H4 (cell line): ENCODE measurements at regions not wholly inside any gene's neighbourhood (a gene's known extent, or its start where the extent isn't known, plus 50 kb on each side); places are given as distances from the start of the nearest gene placed in this dataset.

ENCODE experiments used
- DNase-seq: peaks from one replicate; pipeline ENCODE4 v3.0.0-alpha.2; 2015; ENCODE audit warnings: low spot score

DNA sequence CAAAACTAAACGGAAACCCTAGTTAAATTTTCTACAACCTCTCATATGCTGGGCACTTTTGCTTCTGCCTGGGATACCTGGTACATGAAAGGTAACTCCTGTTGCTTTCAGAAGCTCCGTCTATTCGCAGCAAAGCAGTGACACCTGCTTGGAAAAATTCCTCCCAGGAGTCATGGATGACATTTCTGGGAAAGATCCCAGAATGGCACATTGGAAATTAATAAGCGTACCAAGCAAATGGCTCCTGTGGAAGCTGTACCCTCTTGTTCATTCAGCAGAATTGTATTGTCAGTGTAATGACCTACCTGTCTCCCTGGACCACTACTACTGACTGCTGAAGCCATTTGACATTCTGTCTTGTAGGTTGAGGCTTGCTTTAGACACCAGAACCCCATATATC is 349.7 kb upstream of the NOCT start:
- no peak for DNase-seq

GRCh38 chr4:138663883-138664282 is 351.7 kb upstream of the NOCT start:
- no peak for DNase-seq

DNA sequence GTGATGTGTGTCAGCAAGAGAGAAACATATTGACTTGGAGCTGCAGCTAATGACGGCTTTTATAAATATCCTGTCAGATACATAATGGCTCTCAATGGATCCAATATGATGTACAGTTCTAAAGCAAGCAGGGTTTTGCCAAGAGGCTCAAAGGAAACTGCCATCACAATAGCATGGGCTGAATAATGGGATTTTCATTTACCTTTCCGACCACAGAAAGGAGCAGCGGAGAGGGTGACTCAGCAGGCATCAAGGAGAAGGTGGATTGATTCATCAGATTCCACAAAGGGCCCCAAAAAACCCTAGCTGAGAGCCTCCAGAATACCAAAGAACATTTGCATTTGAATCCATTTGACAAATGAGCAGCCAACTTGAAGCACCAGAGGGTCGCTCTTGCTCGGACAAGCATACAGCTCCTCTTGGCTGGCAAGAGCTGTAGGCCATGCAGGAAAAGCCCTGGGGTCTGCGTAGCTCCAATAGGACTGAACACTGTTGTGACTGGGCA is 355.7 kb upstream of the NOCT start:
- DNase-seq, result no peak

GRCh38 chr4:138659037-138659811 is 356.4 kb upstream of the NOCT start:
- no peak for DNase-seq

- DNase-seq, result no peak
Observed at GRCh38 chr4:138658518-138658917, 357.1 kb upstream of the NOCT start.

DNA sequence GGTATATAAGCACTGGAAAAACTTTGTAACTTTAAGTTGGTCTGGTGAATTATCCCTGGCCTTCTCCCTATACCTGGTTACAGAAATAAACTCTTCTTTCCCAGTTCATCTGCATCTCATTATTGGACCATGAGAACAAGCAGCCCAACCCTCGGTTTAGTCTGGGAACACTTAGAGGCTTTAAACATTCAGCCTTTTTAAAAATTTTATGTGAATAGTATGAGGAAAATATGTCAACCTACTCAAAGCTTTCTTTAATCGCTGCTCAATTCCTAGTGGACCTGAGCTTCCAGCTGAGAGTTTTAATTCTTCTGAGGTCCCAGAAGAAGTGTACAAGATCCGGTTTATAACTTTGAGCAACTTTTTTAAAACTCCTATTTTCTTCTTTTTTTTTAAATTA is 358.6 kb upstream of the NOCT start:
- DNase-seq, result no peak

DNA sequence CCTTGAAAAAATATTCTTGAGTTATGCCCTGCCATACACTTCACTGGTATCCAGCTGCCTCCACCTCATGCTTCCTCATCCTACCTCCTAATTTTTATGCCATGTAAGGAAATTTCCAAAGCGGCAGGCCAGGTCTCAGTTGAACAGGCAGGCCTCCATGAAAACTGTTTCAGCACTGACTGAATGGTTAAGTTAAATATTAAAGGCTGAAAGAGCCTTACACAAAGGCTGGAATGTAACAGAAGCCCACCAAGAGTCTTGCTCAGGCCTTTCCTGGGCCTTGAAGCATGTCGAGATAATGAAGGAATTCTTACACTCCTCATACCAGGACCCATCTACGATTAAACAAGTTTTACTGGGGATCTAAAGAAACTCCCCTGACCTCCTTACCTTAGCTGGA is 359.6 kb upstream of the NOCT start:
- DNase-seq, result no peak

- no peak for DNase-seq
Observed at GRCh38 chr4:138655286-138655685, 360.3 kb upstream of the NOCT start.

GRCh38 chr4:138650929-138651448 is 364.6 kb upstream of the NOCT start:
- peak; percentile 57 for DNase-seq

DNA sequence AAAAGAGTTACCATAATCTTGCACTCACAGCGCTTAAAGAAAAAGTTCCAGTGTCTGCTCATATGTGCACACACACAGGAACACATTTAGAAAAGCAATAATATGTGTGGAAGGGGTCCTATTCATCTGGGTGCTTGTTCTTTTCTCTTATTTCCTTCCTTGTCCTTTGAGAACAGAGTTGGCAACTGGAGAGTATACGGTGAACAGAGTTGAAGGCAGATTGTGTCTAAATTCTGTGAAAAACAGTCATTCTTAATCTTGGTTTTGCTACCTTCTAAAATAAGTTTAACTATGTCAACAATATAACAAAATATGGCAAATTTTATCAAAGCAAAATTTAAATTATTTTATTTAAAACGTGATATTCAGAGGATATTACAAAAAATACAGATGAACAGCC is 365.1 kb upstream of the NOCT start:
- no peak for DNase-seq

DNA sequence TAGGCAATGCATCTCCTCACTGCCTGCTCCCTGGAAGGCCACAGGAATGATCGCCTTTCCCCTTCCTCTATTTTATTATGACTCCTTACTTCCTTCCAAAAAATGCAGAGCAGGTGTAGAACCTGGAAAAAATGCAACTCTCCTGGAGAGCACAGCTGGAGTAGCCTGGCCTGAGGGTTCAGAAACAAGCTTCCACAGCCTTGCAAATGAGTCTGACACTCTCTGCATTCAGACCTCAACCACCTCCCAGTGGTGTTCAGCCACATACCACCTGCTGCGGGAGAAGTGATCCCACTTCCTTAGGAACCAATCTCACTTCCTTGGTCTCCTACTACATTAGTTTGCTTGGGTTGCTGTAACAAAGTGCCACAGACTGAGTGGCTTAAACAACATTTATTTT is 368.1 kb upstream of the NOCT start:
- DNase-seq, result no peak

GRCh38 chr4:138646383-138646782 is 369.2 kb upstream of the NOCT start:
- DNase-seq, result no peak

DNA sequence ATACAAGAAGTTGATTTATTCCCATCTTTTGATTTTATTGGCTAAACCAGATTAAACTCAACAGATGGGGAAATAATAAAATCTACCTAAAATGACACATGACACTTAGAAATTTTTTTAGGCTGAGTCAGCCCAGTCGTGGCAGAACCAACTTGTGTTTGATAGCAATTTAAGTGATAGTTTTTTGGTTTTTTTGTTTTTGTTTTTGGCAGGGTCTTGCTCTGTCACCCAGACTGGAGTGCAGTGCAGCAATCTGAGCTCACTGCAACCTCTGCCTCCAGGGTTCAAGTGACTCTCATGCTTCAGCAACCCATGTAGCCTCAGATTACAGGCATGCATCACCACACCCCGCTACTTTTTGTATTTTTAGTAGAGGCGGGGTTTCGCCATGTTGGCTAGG is 370.3 kb upstream of the NOCT start:
- DNase-seq, result no peak

DNA sequence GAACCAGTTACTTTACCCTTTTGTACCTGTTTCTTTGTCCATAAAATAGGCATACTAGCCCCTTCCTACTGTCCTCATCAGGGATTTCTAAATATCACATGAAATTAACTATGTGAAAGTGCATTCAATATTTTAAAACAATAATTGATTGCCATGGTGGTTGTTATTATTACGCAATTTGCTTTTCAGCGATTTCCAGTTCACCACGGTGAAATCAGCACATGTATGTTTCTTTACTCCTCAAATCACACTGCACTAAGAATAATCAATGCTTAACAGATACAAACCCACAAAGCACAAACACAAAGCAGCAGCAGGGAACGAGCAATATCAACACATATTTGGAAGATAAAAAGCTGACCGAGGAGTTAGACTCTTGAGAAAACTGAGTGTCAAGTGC is 371.3 kb upstream of the NOCT start:
- DNase-seq, result no peak

DNA sequence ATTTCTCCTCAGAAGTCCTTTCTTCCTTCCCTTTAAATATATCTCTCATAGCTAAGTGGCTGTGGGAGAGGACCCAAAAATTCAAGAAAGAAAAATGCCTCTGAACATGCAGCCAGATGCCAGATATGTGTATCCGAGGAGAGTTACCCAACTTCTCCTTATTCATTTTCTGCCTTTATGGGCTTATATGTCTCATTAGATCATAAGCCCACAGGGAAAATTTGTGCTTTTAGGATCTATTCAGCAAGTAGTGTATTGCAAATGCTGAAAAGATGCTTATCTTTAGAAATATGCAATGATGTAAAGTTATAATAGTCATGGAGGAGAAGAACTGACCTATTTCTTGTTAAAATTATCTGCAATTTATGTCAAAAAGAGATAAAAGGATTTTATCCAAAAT is 371.8 kb upstream of the NOCT start:
- DNase-seq, result no peak

DNA sequence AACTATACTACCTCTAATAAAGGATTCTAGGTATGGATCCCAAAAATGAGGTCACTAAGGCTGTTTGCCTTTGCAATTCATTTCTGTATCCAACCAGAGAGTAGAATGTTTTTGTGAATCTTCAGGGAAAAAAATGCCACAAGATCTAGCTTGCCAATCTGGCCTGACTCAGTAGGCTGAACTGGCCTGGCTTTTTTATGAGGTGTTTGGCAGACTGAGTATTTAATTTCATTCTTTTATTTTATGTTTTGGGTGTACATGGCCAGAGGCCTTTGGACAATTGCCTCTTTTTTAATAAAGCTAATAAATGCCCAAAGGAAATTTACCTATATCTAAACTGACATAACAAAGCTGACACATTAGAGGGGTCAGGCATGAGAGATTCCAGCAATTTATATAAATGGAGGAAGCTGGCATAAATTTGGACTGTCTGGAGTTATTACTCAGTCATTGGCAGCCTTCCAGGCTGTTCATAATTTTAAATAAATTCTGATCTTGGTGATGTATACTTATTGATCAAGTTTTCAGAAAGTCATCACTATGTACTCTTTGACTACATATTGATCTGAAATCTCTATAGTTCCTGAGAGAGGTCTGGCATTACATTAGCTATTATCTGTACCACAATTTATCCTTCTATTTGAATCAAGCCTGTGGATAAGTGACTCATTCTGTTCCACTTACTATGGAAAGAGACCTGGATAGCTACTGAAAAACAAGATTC is 376.4 kb upstream of the NOCT start:
- no peak for DNase-seq

- DNase-seq, result no peak
Observed at GRCh38 chr4:138636781-138637180, 378.8 kb upstream of the NOCT start.

GRCh38 chr4:138634915-138635314 is 380.7 kb upstream of the NOCT start:
- no peak for DNase-seq

- no peak for DNase-seq
Observed at GRCh38 chr4:138633580-138633904, 382.0 kb upstream of the NOCT start.

DNA sequence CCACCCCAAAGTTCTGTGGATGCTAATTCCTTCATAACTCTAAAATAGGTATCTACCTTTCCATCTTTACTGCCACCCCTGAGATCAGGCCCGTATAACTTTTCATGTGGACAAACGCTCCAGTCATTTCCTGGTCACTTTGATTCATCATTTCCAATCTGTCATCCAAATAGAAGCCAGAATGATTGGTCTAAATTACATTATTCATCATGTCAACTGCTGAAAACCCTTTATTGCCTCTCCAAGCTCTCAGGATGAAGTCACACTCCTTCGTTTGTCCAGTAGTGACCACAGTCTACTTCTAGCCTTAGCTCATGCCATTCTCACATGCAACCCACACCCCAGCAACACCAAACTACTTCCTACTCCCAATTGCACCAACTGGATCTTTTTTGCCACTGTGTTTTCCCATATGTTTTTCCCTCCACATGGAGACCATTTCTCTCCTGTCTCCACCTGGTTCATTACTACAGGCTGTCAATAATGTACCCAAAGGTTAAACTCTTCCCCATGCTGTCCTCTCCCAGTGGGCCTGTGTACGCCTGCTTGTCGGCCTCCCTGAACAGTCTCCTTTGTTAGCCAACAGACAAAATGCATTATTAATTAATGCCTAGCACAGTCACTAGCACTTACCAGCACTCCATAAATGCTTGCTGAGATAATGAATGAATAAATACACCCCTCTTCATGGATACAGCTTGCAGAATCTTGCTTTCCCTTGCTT is 382.6 kb upstream of the NOCT start:
- DNase-seq, result no peak

- DNase-seq, result no peak
Observed at GRCh38 chr4:138630666-138631065, 384.9 kb upstream of the NOCT start.

- DNase-seq, result no peak
Observed at GRCh38 chr4:138629669-138630068, 385.9 kb upstream of the NOCT start.

GRCh38 chr4:138627096-138627495 is 384.9 kb upstream of the SLC7A11 start:
- no peak for DNase-seq
